ENCODE measurements at regions not wholly inside any gene's neighbourhood (a gene's known extent, or its start where the extent isn't known, plus 50 kb on each side); places are given as distances from the start of the nearest gene placed in this dataset.
"Not testable (repeated sequence)": the region's sequence is repeated elsewhere in the genome, so short reads cannot be mapped to it uniquely, and the experiment has no call there.

DNA sequence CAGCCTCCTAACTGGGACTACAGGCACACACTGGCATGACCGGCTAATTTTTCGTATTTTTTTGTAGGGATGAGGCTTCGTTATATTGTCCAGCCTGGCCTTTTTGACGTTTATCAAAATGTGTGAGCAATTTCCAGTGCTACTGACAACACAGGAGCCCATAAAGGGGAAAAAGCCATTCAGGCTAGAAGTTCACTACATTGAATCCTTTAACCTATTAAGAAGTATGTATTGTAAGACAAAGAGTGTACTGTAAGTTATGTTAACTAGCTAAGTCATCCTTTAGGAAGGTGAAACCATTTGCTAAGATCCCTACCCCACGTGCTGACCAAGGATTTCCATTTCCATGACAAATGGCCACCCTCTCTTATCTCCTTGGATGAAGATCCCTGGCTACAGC is 156.8 kb downstream of the FOXB1 start:
- no peak overlapping the region for H3K27ac ChIP-seq
- TF ChIP-seq ZFX (IDR thresholded peaks at IDR 0.05; ENCODE audit: borderline replicate concordance) (no peak), CTCF (IDR thresholded peaks at IDR 0.05) (no peak)

GRCh38 chr15:60161704-60162103 is 157.6 kb downstream of the FOXB1 start:
- TF ChIP-seq CTCF (IDR thresholded peaks at IDR 0.05) (no peak), ZFX (IDR thresholded peaks at IDR 0.05; ENCODE audit: borderline replicate concordance) (no peak)
- no peak overlapping the region for H3K27ac ChIP-seq

GRCh38 chr15:60162251-60162967 is 158.3 kb downstream of the FOXB1 start:
- no peak for TF ChIP-seq ZFX (IDR thresholded peaks at IDR 0.05; ENCODE audit: borderline replicate concordance)
- no peak overlapping the region for H3K27ac ChIP-seq

DNA sequence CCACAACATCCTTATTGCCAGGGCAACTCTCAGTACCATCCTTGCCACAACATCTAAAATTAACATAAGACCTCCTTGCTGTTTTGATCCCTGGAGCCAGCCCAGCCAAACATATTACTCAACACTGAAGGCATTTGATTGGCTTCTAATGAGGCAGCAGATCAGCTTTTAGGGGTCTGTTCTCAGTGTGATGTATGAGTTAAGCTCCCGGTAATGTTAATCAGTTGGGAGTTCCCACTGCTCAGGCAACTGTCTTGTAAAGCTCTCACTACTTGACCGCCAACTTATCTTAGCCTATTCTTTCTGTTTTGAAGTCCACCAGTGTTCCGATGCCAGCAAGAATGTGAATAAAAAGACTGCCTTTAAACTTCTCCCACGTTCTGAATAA is 158.9 kb downstream of the FOXB1 start:
- no peak overlapping the region for H3K27ac ChIP-seq
- TF ChIP-seq CTCF (IDR thresholded peaks at IDR 0.05) = no peak
- TF ChIP-seq ZFX (IDR thresholded peaks at IDR 0.05; ENCODE audit: borderline replicate concordance) = no peak

DNA sequence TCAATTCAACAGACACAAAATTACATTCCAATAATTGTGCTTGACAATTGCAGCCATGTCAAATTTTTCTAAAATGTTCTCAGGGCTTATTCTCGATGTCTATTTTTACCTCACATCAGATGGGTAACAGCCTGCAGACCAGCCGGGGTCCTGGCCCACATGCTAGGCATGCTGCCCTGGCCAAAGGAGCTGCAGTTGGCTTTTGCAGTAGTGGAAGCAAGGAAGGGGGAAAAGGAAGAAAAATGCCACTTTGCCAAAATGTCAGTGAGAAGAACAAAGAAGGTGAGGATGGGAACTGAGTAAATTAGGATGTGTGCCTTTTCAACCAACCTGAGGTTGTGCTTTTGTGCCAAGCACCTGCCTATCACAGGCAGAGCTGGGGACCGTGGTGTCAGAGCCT is 161.0 kb downstream of the FOXB1 start:
- no peak overlapping the region for H3K27ac ChIP-seq
- TF ChIP-seq CTCF (IDR thresholded peaks at IDR 0.05) = no peak
- no peak for TF ChIP-seq ZFX (IDR thresholded peaks at IDR 0.05; ENCODE audit: borderline replicate concordance)

DNA sequence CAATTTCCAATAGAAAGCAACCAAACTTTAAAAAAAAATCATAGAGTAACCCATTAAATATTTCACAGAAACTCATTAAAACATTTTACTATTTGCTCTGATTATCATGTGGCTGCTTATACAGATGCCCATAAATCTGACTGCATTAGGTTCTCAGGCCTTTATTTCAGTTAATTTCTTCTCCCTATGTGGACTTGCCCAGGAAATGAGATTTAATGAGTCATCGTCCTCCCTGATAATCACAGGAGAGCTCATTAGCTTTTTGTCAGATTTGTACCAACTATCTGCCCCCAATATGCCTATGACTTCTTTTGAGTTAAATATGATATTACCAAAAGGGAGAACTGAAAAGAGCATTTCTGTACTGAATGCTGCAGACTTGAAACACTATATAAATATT is 168.0 kb downstream of the FOXB1 start:
- H3K27ac ChIP-seq = no peak overlapping the region
- TF ChIP-seq CTCF (IDR thresholded peaks at IDR 0.05) = no peak
- TF ChIP-seq ZFX (IDR thresholded peaks at IDR 0.05; ENCODE audit: borderline replicate concordance) = no peak

GRCh38 chr15:60179786-60180391 is 175.8 kb downstream of the FOXB1 start:
- H3K27ac ChIP-seq = no peak overlapping the region
- TF ChIP-seq CTCF (IDR thresholded peaks at IDR 0.05) (peak; percentile 90), ZFX (IDR thresholded peaks at IDR 0.05; ENCODE audit: borderline replicate concordance) (no peak)

DNA sequence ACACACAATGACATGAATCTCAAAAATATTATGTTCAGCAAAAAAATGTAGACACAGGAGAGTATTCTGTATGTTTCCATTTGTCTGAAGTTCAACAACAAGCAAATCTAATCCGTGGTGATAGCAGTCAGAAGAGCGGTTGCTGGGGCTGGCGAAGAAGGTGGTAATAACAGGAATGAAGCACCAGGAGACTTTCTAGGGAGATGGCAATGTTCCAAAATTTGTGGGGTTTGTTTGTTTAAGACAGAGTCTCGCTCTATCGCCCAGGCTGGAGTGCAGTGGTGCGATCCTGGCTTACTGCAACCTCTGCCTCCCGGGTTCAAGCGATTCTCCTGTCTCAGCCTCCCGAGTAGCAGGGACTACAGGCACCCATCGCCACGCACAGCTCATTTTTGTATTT is 177.8 kb downstream of the FOXB1 start:
- not testable (repeated sequence) for H3K27ac ChIP-seq
